GF-D8 (cell line): ENCODE measurements at regions not wholly inside any gene's neighbourhood (a gene's known extent, or its start where the extent isn't known, plus 50 kb on each side); places are given as distances from the start of the nearest gene placed in this dataset.

Experiments
- DNase-seq: peaks from one replicate; lab custom pipeline; 2025; lab: John Stamatoyannopoulos, UW

- DNase-seq, result no peak
Observed at GRCh38 chr4:30875658-30876269, 155.6 kb downstream of the PCDH7 start.

- DNase-seq, result no peak
Observed at GRCh38 chr4:30879855-30880598, 159.9 kb downstream of the PCDH7 start.

GRCh38 chr4:30881985-30882384 lies 161.8 kb downstream of the PCDH7 start:
- DNase-seq, result no peak

DNA sequence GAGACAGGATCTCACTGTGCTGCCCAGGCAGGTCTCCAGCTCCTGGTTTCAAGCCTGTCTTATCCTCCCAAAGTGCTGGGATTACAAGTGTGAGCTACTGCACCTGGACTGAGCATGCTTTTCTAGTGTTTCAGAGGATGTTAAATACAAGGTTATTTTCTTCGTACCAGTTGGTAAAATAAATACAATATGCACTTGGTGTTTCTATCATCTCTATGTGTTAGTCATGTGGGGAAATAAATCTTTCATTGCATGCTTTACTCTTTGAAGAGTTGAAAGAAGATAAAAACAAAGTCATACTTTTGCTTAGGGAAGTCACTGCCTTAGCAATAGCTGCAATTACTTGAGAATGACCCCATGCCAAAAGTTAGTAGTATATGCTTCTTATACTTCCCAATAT lies 162.3 kb downstream of the PCDH7 start:
- DNase-seq, result no peak

DNA sequence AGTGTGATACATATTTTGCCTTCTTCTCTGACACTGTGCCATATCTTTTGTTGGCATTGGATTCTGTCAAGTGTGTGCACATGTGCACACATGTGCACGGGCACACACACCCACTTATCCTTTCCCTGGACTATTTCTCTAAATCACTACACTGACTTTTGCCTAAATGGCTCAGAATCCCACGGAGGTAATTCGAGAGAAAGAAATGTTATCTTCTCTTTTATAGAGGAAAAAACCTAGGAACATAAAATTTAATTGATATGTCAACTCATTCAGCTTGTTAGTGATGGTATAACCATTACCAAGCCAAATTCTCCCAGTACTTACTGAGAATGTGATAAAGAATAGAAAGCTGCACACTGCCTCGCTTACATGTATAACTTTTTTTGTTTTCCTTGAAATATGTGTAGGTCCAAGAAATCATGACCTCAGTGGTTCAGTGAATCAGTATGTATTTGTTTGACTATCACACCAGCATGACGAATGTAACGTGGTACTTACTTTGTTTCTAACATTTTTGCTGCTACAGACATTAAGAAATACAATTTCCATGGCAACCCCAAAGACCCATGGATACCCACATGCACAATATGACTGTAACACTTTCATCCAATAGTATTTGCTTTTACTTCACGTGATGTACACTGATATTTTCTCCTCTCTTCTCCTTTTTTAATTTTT lies 163.0 kb downstream of the PCDH7 start:
- DNase-seq, result no peak

- DNase-seq, result no peak
Observed at GRCh38 chr4:30901461-30902451, 181.6 kb downstream of the PCDH7 start.

DNA sequence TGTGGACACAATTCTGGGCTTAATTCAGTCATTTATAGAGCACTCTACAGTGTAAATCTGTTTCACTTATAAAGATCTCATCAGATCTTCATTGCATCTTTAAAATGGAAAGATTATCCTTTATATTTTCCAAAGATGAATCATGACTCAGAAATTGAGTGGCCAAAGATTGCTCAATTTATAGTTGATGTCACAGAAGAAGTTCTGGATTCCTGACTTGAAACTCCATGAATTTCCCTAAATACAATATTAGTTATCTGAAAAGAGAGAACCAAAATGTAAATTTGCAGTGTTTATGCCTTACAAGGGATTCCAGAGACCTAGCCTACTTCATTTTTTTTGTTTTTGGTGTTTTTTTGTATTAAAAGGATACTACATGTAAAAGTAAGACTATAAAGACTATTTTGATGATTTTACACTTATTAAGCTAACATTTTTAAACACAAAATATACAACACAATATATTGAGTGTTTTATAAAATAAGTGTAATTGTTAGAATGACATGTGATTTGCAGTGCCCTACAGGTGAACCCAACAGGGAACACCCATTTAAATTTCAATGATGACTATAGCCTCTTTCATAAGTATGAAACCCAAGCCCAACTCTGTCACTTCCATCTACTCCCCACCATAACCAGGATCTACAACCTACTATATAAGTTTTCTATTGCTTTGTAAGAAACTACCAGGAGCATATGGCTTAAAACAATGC lies 183.5 kb downstream of the PCDH7 start:
- no peak for DNase-seq

GRCh38 chr4:30904215-30904555 lies 184.0 kb downstream of the PCDH7 start:
- DNase-seq, result no peak

GRCh38 chr4:30904588-30904987 lies 184.4 kb downstream of the PCDH7 start:
- DNase-seq, result no peak

GRCh38 chr4:30912098-30912714 lies 192.0 kb downstream of the PCDH7 start:
- no peak for DNase-seq

GRCh38 chr4:30916337-30917274 lies 196.4 kb downstream of the PCDH7 start:
- no peak for DNase-seq

GRCh38 chr4:30917946-30918345 lies 197.8 kb downstream of the PCDH7 start:
- DNase-seq, result no peak

GRCh38 chr4:30919458-30919857 lies 199.3 kb downstream of the PCDH7 start:
- DNase-seq, result no peak

DNA sequence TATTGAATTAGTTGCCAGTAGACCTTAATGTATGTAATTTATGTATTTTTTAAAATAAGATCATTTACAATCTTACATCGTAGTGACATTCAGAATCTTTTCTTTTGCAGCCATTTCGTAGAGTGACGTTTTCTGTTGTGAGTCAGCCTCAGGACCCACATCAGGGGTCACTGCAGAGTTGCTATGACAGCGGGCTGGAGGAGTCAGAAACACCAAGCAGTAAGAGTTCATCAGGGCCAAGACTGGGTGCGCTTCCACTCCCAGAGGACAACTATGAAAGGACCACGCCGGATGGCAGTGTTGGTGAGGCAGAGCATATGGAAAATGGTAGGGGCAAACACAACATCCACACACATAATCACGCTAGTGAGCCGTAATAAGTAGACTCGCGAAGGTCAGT lies 199.9 kb downstream of the PCDH7 start:
- DNase-seq, result no peak

DNA sequence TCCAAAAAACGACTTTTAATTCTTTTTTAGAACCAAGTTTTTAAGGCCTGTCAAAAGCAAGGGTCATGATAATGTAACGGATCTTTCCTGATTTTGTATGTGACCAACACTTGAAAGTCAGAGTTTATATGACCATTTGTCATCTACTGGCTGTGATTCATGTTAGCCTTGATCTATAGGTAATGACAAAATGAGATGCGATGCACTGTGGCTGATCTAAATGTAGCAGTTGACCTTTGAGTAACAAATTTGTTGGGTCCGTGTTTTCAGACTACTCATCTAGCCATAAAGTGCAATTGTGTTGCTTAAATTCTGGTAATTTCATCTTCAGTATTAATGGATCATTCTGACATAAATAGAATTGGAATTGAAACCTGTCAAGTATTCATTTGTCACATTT lies 202.5 kb downstream of the PCDH7 start:
- no peak for DNase-seq

DNA sequence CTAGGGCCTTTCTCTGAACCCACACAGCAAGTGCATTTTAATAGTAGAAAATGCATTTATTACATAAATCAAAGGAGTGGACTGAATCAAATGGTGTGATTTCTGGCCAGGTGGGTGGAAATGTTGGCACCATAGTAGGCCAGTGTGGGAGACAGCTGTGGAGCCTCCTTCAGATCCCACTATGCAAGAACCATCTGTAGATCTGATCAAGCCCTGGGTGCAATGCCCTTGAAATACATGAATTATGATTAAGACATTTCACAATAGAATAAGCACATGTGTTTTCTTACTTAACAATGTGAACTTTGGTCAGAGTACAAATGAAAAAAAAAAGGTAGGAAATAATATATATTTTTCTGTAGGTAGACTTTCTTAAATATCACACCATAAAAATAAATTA lies 204.3 kb downstream of the PCDH7 start:
- no peak for DNase-seq

DNA sequence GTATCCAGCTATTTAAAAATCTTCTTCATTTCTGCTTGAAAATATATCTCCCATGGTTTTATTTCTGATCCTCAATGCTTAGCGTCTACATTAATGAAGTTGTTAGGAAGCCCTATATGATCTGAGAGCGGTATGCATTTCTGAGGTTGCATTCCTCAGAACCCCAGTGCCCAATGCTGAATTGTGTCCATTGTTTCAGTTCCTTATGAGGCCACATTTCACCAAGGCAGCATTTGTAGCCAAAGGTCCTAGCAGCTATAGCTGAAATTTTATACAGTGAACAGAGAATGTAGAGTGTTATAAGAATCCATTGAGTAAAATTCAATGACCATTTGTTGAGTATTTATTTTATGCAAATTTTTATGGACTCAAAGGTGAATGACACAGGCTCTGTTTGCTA lies 209.5 kb downstream of the PCDH7 start:
- DNase-seq, result no peak

- no peak for DNase-seq
Observed at GRCh38 chr4:30930276-30930675, 210.1 kb downstream of the PCDH7 start.

- DNase-seq, result no peak
Observed at GRCh38 chr4:30932581-30932980, 212.4 kb downstream of the PCDH7 start.

- no peak for DNase-seq
Observed at GRCh38 chr4:30939069-30939468, 218.9 kb downstream of the PCDH7 start.
